Parathyroid adenoma (tissue), 2 donors: ENCODE measurements at regions not wholly inside any gene's neighbourhood (a gene's known extent, or its start where the extent isn't known, plus 50 kb on each side); places are given as distances from the start of the nearest gene placed in this dataset.

Experiments used
- H2AFZ ChIP-seq: fragments of 300-600 bp; sonication (generic); one replicate; pipeline ENCODE4 v1.7.0; 2017; ENCODE audit warnings: antibody characterized with exemption, mild to moderate bottlenecking
- H3K27ac ChIP-seq: fragments of 300-600 bp; sonication (generic); one replicate; pipeline ENCODE4 v1.7.0; 2017
- H3K27me3 ChIP-seq: fragments of 300-600 bp; sonication (generic); one replicate; pipeline ENCODE4 v1.7.0; 2017; ENCODE audit warnings: low read length; ENCODE audit not compliant: control insufficient read depth, insufficient read depth
- H3K36me3 ChIP-seq: fragments of 300-600 bp; sonication (generic); one replicate; pipeline ENCODE4 v1.7.0; 2017; ENCODE audit warnings: low read length; ENCODE audit not compliant: control insufficient read depth, insufficient read depth
- H3K4me1 ChIP-seq: fragments of 300-600 bp; sonication (generic); one replicate; pipeline ENCODE4 v1.7.0; 2017; ENCODE audit warnings: control low read depth
- H3K4me2 ChIP-seq: fragments of 300-600 bp; sonication (generic); one replicate; pipeline ENCODE4 v1.7.0; 2017; ENCODE audit warnings: low read length
- H3K4me3 ChIP-seq: fragments of 300-600 bp; sonication (generic); one replicate; pipeline ENCODE4 v1.7.0; 2017; ENCODE audit warnings: low read depth, low read length
- H3K79me2 ChIP-seq: fragments of 300-600 bp; sonication (generic); one replicate; pipeline ENCODE4 v1.7.0; 2017; ENCODE audit warnings: control low read depth
- H3K9ac ChIP-seq: fragments of 300-600 bp; sonication (generic); one replicate; pipeline ENCODE4 v1.7.0; 2017; ENCODE audit warnings: mild to moderate bottlenecking
- H3K9me3 ChIP-seq: fragments of 300-600 bp; sonication (generic); one replicate; pipeline ENCODE4 v1.7.0; 2017; ENCODE audit warnings: low read length; ENCODE audit not compliant: control insufficient read depth
- CTCF ChIP-seq: fragments of 300-600 bp; sonication (generic); IDR thresholded peaks from one replicate; pipeline ENCODE4 v1.7.0; 2017; ENCODE audit warnings: antibody characterized with exemption, mild to moderate bottlenecking
- donor health status: primary hyperparathyroidism.

DNA sequence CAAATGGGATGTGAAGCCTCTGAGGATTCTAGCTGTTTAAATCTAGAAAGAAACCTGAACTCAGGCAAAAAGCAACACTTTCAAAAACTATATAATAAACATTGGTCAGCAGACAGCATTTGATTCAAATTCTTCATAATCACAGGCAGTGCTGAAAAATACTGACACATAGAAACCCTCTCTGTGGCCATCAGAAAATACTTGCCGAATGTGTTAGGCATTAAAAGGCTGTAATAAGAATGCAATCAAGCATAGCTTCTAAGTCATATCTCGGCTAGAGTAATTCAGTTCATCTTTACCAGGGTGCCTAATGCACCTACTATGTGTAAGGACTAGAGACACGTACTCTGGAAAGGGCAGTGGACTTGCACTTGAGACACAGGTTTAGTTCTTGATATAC, 405.3 kb upstream of the SGCD start:
- no peak for TF ChIP-seq CTCF

DNA sequence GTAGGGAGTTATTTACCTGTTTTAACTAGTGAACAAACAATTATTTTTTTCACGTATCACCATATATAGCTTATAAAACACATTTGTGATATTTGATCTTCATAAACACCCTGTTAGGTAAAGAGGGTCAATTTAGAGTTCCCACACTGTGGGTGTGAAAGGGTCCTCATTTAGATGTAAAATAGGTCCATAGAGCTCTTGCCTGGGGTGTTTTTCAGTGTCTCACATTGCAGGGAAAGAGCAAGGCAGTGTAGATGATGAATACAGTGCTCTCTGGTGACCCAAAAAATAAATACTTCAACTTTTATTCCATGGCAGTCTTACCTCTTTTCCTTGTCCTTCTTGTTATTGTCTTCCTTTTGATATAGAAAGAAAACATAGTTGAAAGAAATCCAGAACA, 403.2 kb upstream of the SGCD start:
- Histone ChIP-seq H3K27ac (no peak overlapping the region), H3K9ac (no peak overlapping the region), H3K79me2 (peaks cover 5% of the 10 kb centered on the region), H3K4me3 (no peak overlapping the region), H3K36me3 (no peaks in the 10 kb centered on the region), H2AFZ (no peak overlapping the region), H3K4me2 (no peak overlapping the region), H3K4me1 (no peaks in the 10 kb centered on the region), H3K27me3 (no peaks in the 10 kb centered on the region), H3K9me3 (no peaks in the 10 kb centered on the region)
- no peak for TF ChIP-seq CTCF

More for the DNA sequence above, 405.3 kb upstream of the SGCD start:
- H3K4me3 ChIP-seq = no peak overlapping the region
- H2AFZ ChIP-seq = no peak overlapping the region
- no peak overlapping the region for H3K4me2 ChIP-seq
- H3K9ac ChIP-seq = no peak overlapping the region
- no peak overlapping the region for H3K27ac ChIP-seq
- no peaks in the 10 kb centered on the region for H3K27me3 ChIP-seq
- H3K79me2 ChIP-seq = peaks cover 7% of the 10 kb centered on the region
- H3K4me1 ChIP-seq = no peaks in the 10 kb centered on the region
- H3K36me3 ChIP-seq = no peaks in the 10 kb centered on the region
- H3K9me3 ChIP-seq = no peaks in the 10 kb centered on the region

- H3K27ac ChIP-seq = no peak overlapping the region
- no peak overlapping the region for H3K4me2 ChIP-seq
- no peaks in the 10 kb centered on the region for H3K79me2 ChIP-seq
- no peaks in the 10 kb centered on the region for H3K4me1 ChIP-seq
- H2AFZ ChIP-seq = no peak overlapping the region
- H3K27me3 ChIP-seq = no peaks in the 10 kb centered on the region
- H3K36me3 ChIP-seq = no peaks in the 10 kb centered on the region
- no peak overlapping the region for H3K4me3 ChIP-seq
- no peaks in the 10 kb centered on the region for H3K9me3 ChIP-seq
- H3K9ac ChIP-seq = no peak overlapping the region
- no peak for TF ChIP-seq CTCF
Measured at GRCh38 chr5:155926031-155926430, 400.9 kb upstream of the SGCD start.

- no peak for TF ChIP-seq CTCF
- H3K9ac ChIP-seq = no peak overlapping the region
- H3K4me1 ChIP-seq = no peaks in the 10 kb centered on the region
- no peaks in the 10 kb centered on the region for H3K79me2 ChIP-seq
- H2AFZ ChIP-seq = no peak overlapping the region
- H3K9me3 ChIP-seq = no peaks in the 10 kb centered on the region
- H3K27me3 ChIP-seq = no peaks in the 10 kb centered on the region
- no peak overlapping the region for H3K4me3 ChIP-seq
- no peaks in the 10 kb centered on the region for H3K36me3 ChIP-seq
- no peak overlapping the region for H3K4me2 ChIP-seq
- no peak overlapping the region for H3K27ac ChIP-seq
Measured at GRCh38 chr5:155926766-155927165, 400.2 kb upstream of the SGCD start.

DNA sequence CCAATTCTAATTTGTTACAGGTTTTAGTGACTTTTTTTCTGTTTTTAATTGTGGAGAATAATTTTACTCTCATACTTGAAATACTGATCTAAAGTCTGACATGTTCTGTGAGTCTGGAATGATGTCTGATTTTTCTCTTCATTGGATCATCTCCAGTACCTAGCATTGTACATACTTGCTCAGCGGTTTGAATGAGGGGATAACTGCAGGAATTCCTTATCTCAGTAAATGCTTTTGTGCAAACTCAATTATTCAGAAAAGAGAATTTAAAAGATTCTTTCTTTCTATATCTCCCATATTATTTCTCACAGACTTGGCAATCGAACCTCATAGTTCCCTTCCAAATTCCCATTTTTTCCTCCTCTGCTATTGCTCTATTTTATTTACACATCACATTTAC, 397.9 kb upstream of the SGCD start:
- Histone ChIP-seq H3K27ac (no peak overlapping the region), H3K4me1 (peaks cover 3% of the 10 kb centered on the region), H3K4me3 (no peak overlapping the region), H3K27me3 (no peaks in the 10 kb centered on the region), H3K4me2 (no peak overlapping the region), H2AFZ (no peak overlapping the region), H3K36me3 (no peaks in the 10 kb centered on the region), H3K79me2 (no peaks in the 10 kb centered on the region), H3K9ac (no peak overlapping the region), H3K9me3 (no peaks in the 10 kb centered on the region)
- no peak for TF ChIP-seq CTCF
